Stomach smooth muscle (tissue), 2 donors: ENCODE measurements at regions not wholly inside any gene's neighbourhood (a gene's known extent, or its start where the extent isn't known, plus 50 kb on each side); places are given as distances from the start of the nearest gene placed in this dataset.

Source experiments
- H3K27ac ChIP-seq: one replicate; pipeline ENCODE4 v1.7.0; 2013; ENCODE audit warnings: mild to moderate bottlenecking, low read length, inconsistent platforms
- H3K27me3 ChIP-seq, 2 donors: one replicate each; pipeline ENCODE4 v1.7.0; 2013; ENCODE audit warnings: low read length in 2 of 2; ENCODE audit not compliant: insufficient read depth in 2 of 2, control insufficient read depth in 1 of 2
- H3K36me3 ChIP-seq, 2 donors: one replicate each; pipeline ENCODE4 v1.7.0; 2013; ENCODE audit warnings: low read length in 2 of 2; ENCODE audit not compliant: control insufficient read depth in 2 of 2, insufficient read depth in 2 of 2
- H3K4me1 ChIP-seq: one replicate; pipeline ENCODE4 v1.7.0; 2013; ENCODE audit warnings: low read length; ENCODE audit not compliant: control insufficient read depth, insufficient read depth
- H3K4me3 ChIP-seq, 2 donors: one replicate each; pipeline ENCODE4 v1.7.0; 2013; ENCODE audit warnings: low read length in 2 of 2
- H3K9ac ChIP-seq, 2 donors: one replicate each; pipeline ENCODE4 v1.7.0; 2013; ENCODE audit warnings: low read length in 2 of 2, mild to moderate bottlenecking in 1 of 2
- H3K9me3 ChIP-seq, 2 donors: one replicate each; pipeline ENCODE4 v1.7.0; 2013; ENCODE audit warnings: low read length in 2 of 2; ENCODE audit not compliant: control insufficient read depth in 2 of 2
- donor health status: healthy.
- donor health status: Pancreatic carcinoma.

DNA sequence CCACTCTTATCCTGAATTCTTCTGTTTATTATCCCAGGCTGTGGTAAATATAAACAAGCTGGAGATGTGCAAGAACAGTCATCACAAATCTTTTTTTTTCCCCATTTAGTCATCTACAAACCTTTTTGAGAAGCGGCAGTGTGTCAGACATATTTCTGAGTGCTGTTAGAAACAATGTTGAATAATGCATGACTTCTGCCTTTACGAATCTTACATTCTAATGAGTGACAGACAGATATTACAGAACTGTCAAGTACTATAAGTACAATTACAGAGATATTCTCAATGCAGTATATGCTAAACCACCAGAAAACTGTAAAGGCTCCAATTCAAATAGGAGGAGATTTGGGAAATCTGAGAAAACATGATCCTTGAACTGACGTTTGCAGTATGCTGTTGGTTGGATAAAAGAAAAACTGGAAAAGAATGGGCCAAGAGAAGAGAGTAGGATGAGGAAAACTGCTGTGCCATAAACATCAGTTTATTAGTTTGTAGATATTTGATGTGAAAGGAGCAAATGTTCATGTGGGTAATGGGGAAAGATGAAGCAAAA is 379.5 kb upstream of the SLC8A1 start:
- Histone ChIP-seq H3K4me3 (no peak overlapping the region), H3K27me3 (no peaks in the 10 kb centered on the region), H3K4me1 (no peaks in the 10 kb centered on the region), H3K27ac (no peak overlapping the region), H3K9ac (no peak overlapping the region), H3K36me3 (no peaks in the 10 kb centered on the region), H3K9me3 (no peaks in the 10 kb centered on the region)

DNA sequence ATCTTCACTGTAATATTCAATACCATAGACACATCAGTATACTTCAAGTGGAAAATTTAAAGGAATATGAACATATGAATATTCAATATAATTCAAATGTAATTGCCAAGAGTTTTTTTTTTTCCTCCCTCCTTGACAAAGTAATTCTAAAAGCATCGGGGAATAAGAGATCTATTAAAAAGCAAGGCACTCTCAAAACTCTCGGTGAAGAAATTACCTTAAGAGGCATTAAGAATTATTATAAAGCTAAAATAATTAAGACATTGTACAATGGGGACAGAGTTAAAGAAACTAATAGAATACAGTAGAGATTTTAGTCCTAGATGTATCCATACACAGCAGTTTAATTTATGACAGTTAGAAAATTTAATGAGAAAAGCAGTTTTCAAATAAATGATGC is 390.0 kb upstream of the SLC8A1 start:
- Histone ChIP-seq H3K4me1 (no peaks in the 10 kb centered on the region), H3K36me3 (no peaks in the 10 kb centered on the region), H3K9me3 (no peaks in the 10 kb centered on the region), H3K27ac (no peak overlapping the region), H3K9ac (no peak overlapping the region), H3K27me3 (no peaks in the 10 kb centered on the region), H3K4me3 (no peak overlapping the region)

DNA sequence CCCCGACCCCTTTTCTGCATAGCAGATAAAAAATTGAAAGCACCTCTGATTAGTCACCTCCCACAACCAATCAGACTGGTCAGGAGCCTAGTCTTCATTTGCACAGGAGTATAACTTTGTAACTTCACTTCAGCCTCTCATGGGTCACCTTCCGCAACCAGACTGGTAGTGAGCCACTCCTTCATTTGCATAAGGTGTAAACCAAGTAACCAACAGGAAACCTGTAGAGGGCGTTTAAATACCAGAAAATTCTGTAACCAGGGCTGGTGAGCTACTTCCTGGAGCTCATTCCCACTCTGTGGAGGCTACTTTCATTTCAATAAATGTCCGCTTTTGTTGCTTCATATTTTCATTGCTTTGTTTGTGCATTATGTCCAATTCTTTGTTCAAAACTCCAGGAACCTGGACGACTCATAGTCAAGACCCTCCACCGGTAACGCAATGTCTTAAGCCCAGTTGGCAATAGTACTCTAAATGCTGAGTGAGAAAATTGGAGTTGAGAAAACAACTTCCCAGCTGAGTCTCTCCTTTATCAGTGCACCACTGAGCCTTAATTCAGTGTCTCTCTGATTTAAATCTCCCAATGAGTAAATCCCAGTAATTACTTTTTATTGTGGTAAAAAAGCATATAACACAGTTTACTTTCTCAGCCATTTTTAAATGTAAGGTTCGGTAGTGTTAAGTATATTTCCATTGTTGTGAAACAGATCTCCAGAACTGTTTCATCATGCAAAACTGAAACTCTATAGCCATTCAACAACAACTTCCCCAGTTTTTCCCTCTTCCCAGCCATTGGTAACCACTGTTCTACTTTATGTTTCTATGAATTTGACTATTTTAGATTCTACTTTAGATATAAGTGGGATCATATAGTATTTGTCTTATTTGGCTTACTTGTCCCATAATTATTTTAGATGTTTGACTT is 392.7 kb upstream of the SLC8A1 start:
- Histone ChIP-seq H3K4me1 (no peaks in the 10 kb centered on the region), H3K27me3 (no peaks in the 10 kb centered on the region), H3K9me3 (no peaks in the 10 kb centered on the region), H3K4me3 (no peak overlapping the region), H3K36me3 (no peaks in the 10 kb centered on the region), H3K27ac (no peak overlapping the region), H3K9ac (no peak overlapping the region)

DNA sequence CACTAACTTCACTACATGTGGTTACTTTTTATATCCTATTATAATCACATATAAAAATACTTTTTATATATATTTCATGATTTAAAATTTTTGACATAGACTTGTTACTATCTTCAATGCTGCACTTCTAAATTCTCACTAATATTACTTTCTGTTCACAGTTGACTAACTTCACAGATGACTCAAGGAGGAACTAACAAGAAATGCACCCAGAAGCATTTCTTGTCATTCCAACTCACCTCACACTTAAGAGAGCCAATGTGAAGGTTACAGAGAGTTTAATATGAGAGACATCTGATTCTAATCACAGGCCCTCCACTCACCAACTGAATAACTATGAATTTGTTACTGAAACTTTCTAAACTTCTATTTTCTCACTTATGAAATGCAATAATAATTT is 399.8 kb upstream of the SLC8A1 start:
- no peaks in the 10 kb centered on the region for H3K9me3 ChIP-seq
- H3K4me3 ChIP-seq = no peak overlapping the region
- H3K4me1 ChIP-seq = no peaks in the 10 kb centered on the region
- no peaks in the 10 kb centered on the region for H3K27me3 ChIP-seq
- H3K27ac ChIP-seq = no peak overlapping the region
- no peak overlapping the region for H3K9ac ChIP-seq
- no peaks in the 10 kb centered on the region for H3K36me3 ChIP-seq

DNA sequence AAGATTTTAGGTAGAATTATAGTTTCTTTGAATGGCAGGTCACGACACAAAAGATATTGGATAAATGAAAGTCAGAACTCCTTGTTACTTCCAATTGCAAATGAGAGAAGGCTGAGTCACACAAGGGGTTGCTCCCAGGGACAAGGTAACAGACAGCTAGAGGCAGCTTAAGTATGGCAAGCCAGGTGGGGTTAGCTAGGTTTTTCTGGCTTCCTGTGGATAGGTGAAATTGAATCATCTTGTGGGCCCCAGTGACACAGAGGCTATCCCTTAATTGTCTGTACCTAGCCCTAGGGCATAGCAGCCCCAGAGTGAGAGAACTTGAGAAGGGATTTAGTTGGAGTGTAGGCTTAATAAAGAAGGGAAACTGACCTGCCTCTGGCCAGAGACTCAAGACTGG is 407.7 kb upstream of the SLC8A1 start:
- Histone ChIP-seq H3K9me3 (no peaks in the 10 kb centered on the region), H3K4me3 (no peak overlapping the region), H3K36me3 (no peaks in the 10 kb centered on the region), H3K27ac (no peak overlapping the region), H3K9ac (no peak overlapping the region), H3K27me3 (no peaks in the 10 kb centered on the region), H3K4me1 (no peaks in the 10 kb centered on the region)

DNA sequence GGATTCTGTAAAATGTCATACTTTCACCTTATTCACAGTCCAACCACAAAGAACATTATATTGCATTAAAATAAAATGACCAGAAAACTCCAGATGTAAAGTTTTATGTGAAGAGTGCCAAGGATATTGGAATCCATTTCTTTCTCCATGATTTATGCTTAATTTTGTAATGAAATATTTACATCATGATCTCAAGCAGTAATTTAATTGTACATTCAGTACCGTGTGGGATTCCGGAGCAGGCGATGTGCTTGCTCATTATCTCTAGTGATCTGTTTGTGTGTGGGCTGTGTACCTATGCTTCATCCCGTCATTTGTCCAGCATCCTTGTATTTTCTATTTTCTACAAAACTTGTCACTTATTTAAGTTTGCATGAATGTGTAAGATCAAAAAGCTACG is 415.9 kb upstream of the SLC8A1 start:
- Histone ChIP-seq H3K9ac (no peak overlapping the region), H3K27ac (no peak overlapping the region), H3K4me3 (no peak overlapping the region), H3K9me3 (no peaks in the 10 kb centered on the region), H3K27me3 (no peaks in the 10 kb centered on the region), H3K36me3 (no peaks in the 10 kb centered on the region), H3K4me1 (no peaks in the 10 kb centered on the region)

DNA sequence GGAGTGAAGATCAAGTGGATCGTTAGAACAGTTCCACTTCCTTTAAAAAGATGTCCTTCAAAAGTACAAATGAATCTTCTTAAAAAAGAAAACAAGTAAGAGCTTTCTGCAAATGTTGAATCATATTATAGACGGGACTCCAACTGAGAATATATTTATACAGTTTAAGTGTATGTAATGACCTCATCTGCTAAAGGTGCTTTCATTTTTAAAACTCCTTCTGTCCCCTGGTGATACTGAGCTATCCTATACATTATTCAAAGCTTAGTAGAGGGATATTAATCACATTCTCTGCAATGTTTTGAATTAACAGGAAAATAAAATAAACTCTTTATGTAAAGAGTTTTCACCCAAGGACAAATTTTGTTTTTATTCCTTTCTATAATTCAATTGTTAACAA is 420.7 kb upstream of the SLC8A1 start:
- H3K27me3 ChIP-seq = no peaks in the 10 kb centered on the region
- H3K4me1 ChIP-seq = no peaks in the 10 kb centered on the region
- no peak overlapping the region for H3K9ac ChIP-seq
- no peaks in the 10 kb centered on the region for H3K9me3 ChIP-seq
- H3K36me3 ChIP-seq = no peaks in the 10 kb centered on the region
- H3K4me3 ChIP-seq = no peak overlapping the region
- H3K27ac ChIP-seq = no peak overlapping the region

DNA sequence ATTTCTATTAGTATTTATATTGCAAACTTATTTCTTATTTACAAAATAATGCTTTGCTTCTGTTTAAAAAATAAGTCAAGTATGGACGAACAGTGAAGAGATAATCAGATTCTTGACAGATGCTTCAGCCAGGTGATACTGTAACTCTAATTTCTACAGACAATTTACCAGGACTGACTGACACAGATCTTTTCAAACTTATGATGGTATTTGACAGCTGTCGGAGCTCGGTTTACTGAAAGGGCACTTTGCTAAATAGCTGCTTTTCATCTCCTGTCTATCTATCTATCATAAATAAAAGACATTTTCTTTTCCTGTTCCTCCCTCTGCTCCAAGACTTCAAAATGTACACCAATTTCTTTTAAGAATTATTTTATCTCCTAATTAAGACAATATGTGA is 422.5 kb upstream of the SLC8A1 start:
- no peaks in the 10 kb centered on the region for H3K4me1 ChIP-seq
- H3K4me3 ChIP-seq = no peak overlapping the region
- H3K27ac ChIP-seq = no peak overlapping the region
- H3K27me3 ChIP-seq = no peaks in the 10 kb centered on the region
- no peaks in the 10 kb centered on the region for H3K36me3 ChIP-seq
- no peaks in the 10 kb centered on the region for H3K9me3 ChIP-seq
- no peak overlapping the region for H3K9ac ChIP-seq

DNA sequence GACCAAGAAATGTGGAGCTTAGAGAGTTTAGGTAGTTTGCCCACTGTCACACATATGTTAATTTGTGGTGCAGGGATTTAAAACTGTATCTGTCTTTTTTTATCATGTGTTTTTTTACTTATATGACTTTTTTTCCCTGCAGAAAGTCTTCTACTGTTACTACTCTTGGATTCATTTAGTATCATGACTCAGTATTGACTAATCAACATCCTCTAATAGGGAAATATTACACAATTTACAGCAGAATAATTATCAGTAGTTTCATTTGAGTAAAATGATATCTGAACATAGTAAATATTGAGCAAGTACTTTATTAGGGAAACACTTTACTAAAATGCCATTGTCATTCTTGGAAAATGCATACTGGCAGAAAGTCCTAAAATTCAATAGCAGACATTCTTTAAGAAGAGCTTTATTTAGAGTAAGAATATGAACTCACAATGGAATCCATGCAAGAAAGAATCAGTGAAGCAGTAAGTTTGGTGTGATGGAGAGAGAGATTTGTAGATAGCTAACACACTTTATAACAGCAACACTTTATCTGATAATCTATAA is 425.9 kb upstream of the SLC8A1 start:
- Histone ChIP-seq H3K36me3 (no peaks in the 10 kb centered on the region), H3K27ac (no peak overlapping the region), H3K4me3 (no peak overlapping the region), H3K9ac (no peak overlapping the region), H3K4me1 (no peaks in the 10 kb centered on the region), H3K9me3 (no peaks in the 10 kb centered on the region), H3K27me3 (no peaks in the 10 kb centered on the region)

DNA sequence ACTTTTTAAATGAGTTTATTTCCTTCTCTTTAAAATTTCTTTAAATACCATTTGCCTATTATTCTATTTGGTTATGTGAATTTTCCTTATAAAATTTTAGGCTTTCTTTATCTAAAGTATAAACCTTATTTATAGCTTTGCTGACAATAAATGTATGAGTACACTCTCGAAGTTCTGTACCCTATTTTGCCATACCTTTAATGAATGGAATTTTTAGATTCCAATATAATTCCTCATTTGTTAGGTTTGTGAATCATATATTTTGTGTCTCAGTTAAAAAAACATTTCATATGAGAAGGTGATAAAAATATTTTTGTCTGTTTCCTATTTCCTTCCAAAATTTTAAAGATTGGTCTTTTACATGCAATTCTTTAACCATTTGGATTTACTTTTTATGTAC is 427.4 kb upstream of the SLC8A1 start:
- Histone ChIP-seq H3K4me3 (no peak overlapping the region), H3K9me3 (no peaks in the 10 kb centered on the region), H3K36me3 (no peaks in the 10 kb centered on the region)

DNA sequence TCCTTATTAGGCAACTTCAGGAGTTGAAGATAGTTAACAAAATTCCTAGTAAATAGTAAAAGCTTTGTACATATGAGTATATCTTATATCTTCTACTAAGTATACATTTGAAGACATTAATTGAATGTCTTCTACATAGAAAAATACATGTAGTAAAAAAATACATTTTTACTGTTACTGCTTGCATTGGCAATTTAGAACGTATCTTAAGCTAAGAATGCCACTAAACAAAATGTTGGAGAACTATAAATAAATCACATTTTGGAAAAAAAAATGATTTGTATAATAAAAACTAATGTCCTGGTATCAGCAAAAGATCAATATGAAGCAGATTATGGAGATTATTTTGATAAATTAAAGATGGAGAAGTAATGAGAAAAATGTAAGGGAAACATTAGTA is 434.2 kb upstream of the SLC8A1 start:
- Histone ChIP-seq H3K27ac (no peak overlapping the region), H3K36me3 (no peaks in the 10 kb centered on the region), H3K4me3 (no peak overlapping the region), H3K9ac (no peak overlapping the region), H3K4me1 (no peaks in the 10 kb centered on the region), H3K9me3 (no peaks in the 10 kb centered on the region), H3K27me3 (peaks cover 0 to 2% of the 10 kb centered on the region in 2 donors)

More for the DNA sequence above, 427.4 kb upstream of the SLC8A1 start:
- Histone ChIP-seq H3K9ac (no peak overlapping the region), H3K4me1 (no peaks in the 10 kb centered on the region), H3K27me3 (no peaks in the 10 kb centered on the region), H3K27ac (no peak overlapping the region)
